Tibial nerve (tissue), 4 donors: ENCODE measurements at regions not wholly inside any gene's neighbourhood (a gene's known extent, or its start where the extent isn't known, plus 50 kb on each side); places are given as distances from the start of the nearest gene placed in this dataset.

Source experiments
- DNase-seq, 2 donors: peaks; one replicate each; pipeline ENCODE4 v3.0.0-alpha.2; 2019; ENCODE audit warnings: low spot score in 2 of 2
- H3K27ac ChIP-seq, 4 donors: fragments of 200-600 bp; sonication (generic) in 3 of 4; one replicate each; pipeline ENCODE4 v1.5.1; 2017 to 2019; ENCODE audit warnings: mild to moderate bottlenecking in 1 of 4
- H3K27me3 ChIP-seq, 2 donors: fragments of 200-600 bp; sonication (generic) in 1 of 2; one replicate each; pipeline versions ENCODE4 v1.5.1 to v1.6.0; 2017 to 2019
- H3K36me3 ChIP-seq, 3 donors: fragments of 200-600 bp; sonication (generic); one replicate each; pipeline ENCODE4 v1.5.1; 2018 to 2019
- H3K4me1 ChIP-seq, 4 donors: fragments of 200-600 bp; sonication (generic) in 3 of 4; one replicate each; pipeline ENCODE4 v1.5.1; 2017 to 2019
- H3K4me3 ChIP-seq, 4 donors: fragments of 200-600 bp; sonication (generic) in 3 of 4; one replicate each; pipeline ENCODE4 v1.5.1; 2017 to 2019; ENCODE audit warnings: mild to moderate bottlenecking in 1 of 4, moderate library complexity in 1 of 4
- H3K9me3 ChIP-seq, 4 donors: fragments of 200-600 bp; sonication (generic) in 3 of 4; one replicate each; pipeline ENCODE4 v1.5.1; 2017 to 2019
- EP300 ChIP-seq, 2 donors: sonication (generic); formaldehyde crosslinking; IDR thresholded peaks; one replicate each; pipeline ENCODE4 v1.6.1; 2017; ENCODE audit warnings: antibody characterized with exemption in 2 of 2, mild to moderate bottlenecking in 1 of 2
- POLR2A ChIP-seq, 2 donors: fragments of 450-650 bp; IDR thresholded peaks; one replicate each; pipeline ENCODE4 v1.6.1; 2017; ENCODE audit warnings: antibody characterized with exemption in 2 of 2, mild to moderate bottlenecking in 2 of 2, moderate library complexity in 2 of 2
- WGBS, 2 donors: methylation state at CpG; one replicate each; pipeline ENCODE4 v1.1.5; 2018; 5-methylcytosine and 5-hydroxymethylcytosine counted together
- TF ChIP-seq, protein P1 (sequence below), 5 experiments: fragments of 200-600 bp in 3 of 5; fragments of 450-650 bp in 2 of 5; sonication (generic) in 3 of 5; IDR thresholded peaks; one replicate each; pipeline ENCODE4 v1.5.1; 2016 to 2019; ENCODE audit warnings: antibody characterized with exemption in 5 of 5, mild to moderate bottlenecking in 3 of 5, moderate library complexity in 2 of 5

GRCh38 chr9:86531273-86531970, 177.2 kb upstream of the TUT7 start:
- WGBS, 2 donors = 68 to 77% methylated on average over 6 of the region's 6 CpGs
- H3K36me3 ChIP-seq = no peaks in the 10 kb centered on the region

GRCh38 chr9:86529496-86530275, 175.5 kb upstream of the TUT7 start:
- 72 to 74% methylated on average over 4 of the region's 4 CpGs for WGBS, 2 donors
- Histone ChIP-seq H3K9me3 (no peaks in the 10 kb centered on the region), H3K27me3 (no peaks in the 10 kb centered on the region), H3K4me3 (no peak overlapping the region), H3K4me1 (no peaks in the 10 kb centered on the region), H3K36me3 (no peaks in the 10 kb centered on the region), H3K27ac (no peak overlapping the region)
- DNase-seq = no peak
- TF ChIP-seq EP300 (IDR thresholded peaks at IDR 0.05) (no peak), POLR2A (IDR thresholded peaks at IDR 0.05) (no peak)
- TF ChIP-seq, protein P1, sequence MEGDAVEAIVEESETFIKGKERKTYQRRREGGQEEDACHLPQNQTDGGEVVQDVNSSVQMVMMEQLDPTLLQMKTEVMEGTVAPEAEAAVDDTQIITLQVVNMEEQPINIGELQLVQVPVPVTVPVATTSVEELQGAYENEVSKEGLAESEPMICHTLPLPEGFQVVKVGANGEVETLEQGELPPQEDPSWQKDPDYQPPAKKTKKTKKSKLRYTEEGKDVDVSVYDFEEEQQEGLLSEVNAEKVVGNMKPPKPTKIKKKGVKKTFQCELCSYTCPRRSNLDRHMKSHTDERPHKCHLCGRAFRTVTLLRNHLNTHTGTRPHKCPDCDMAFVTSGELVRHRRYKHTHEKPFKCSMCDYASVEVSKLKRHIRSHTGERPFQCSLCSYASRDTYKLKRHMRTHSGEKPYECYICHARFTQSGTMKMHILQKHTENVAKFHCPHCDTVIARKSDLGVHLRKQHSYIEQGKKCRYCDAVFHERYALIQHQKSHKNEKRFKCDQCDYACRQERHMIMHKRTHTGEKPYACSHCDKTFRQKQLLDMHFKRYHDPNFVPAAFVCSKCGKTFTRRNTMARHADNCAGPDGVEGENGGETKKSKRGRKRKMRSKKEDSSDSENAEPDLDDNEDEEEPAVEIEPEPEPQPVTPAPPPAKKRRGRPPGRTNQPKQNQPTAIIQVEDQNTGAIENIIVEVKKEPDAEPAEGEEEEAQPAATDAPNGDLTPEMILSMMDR (IDR thresholded peaks at IDR 0.05) = no peak

More at GRCh38 chr9:86531273-86531970, 177.2 kb upstream of the TUT7 start:
- Histone ChIP-seq H3K9me3 (peaks cover 0 to 4% (median 0%) of the 10 kb centered on the region in 4 donors), H3K4me1 (no peaks in the 10 kb centered on the region), H3K27ac (no peak overlapping the region), H3K27me3 (no peaks in the 10 kb centered on the region), H3K4me3 (no peak overlapping the region)
- DNase-seq = no peak
- TF ChIP-seq EP300 (IDR thresholded peaks at IDR 0.05) = no peak
- TF ChIP-seq, protein P1 (IDR thresholded peaks at IDR 0.05) = no peak
- TF ChIP-seq POLR2A (IDR thresholded peaks at IDR 0.05) = no peak

- WGBS, 2 donors = 46 to 57% methylated on average over 6 of the region's 6 CpGs
- DNase-seq = no peak
- Histone ChIP-seq H3K9me3 (no peaks in the 10 kb centered on the region), H3K36me3 (no peaks in the 10 kb centered on the region), H3K27me3 (no peaks in the 10 kb centered on the region), H3K4me3 (no peak overlapping the region), H3K4me1 (no peaks in the 10 kb centered on the region), H3K27ac (no peak overlapping the region)
- TF ChIP-seq, protein P1 (IDR thresholded peaks at IDR 0.05) = no peak
- no peak for TF ChIP-seq POLR2A (IDR thresholded peaks at IDR 0.05)
- no peak for TF ChIP-seq EP300 (IDR thresholded peaks at IDR 0.05)
Observed at GRCh38 chr9:86526021-86526420, 171.8 kb upstream of the TUT7 start.

DNA sequence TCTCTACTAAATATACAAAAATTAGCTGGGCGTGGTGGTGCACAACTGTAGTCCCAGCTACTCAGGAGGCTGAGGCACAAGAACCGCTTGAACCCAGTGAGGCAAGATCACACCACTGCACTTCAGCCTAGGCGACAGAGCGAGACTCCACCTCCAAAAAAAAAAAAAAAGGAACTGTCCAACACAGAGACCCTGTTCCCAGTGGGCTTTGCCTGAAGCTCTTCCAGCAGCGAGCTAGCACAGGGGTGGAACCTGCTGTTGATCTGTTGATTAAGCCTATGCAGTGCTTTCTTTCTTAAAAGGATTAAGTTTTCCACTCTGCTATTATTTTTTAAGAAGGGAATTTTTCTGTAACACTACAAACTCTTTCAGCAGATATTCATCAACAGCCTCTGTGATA, 171.0 kb upstream of the TUT7 start:
- 73 to 78% methylated on average over 5 of the region's 5 CpGs for WGBS, 2 donors

More for the DNA sequence above, 171.0 kb upstream of the TUT7 start:
- Histone ChIP-seq H3K4me1 (no peaks in the 10 kb centered on the region), H3K4me3 (no peak overlapping the region), H3K36me3 (no peaks in the 10 kb centered on the region), H3K9me3 (no peaks in the 10 kb centered on the region), H3K27ac (no peak overlapping the region), H3K27me3 (no peaks in the 10 kb centered on the region)
- DNase-seq = no peak
- TF ChIP-seq, protein P1 (IDR thresholded peaks at IDR 0.05) = no peak
- TF ChIP-seq EP300 (IDR thresholded peaks at IDR 0.05) (no peak), POLR2A (IDR thresholded peaks at IDR 0.05) (no peak)
